GM23248 (cell line): ENCODE measurements at regions not wholly inside any gene's neighbourhood (a gene's known extent, or its start where the extent isn't known, plus 50 kb on each side); places are given as distances from the start of the nearest gene placed in this dataset.

Experiments
- DNase-seq: peaks from one replicate; pipeline ENCODE4 v3.0.0-alpha.2; 2015
- H2AFZ ChIP-seq: fragments of 200-600 bp; sonication (generic); 2 replicates; pipeline ENCODE4 v1.6.1; 2016; ENCODE audit warnings: antibody characterized with exemption
- H3F3A ChIP-seq: fragments of 200-600 bp; sonication (generic); 2 replicates; pipeline ENCODE4 v1.6.1; 2016; ENCODE audit warnings: mild to moderate bottlenecking, antibody characterized with exemption, mixed run types; ENCODE audit not compliant: insufficient read depth
- H3K27ac ChIP-seq: fragments of 200-600 bp; sonication (generic); 2 replicates; pipeline ENCODE4 v1.5.1; 2016; ENCODE audit warnings: mild to moderate bottlenecking
- H3K27me3 ChIP-seq: fragments of 200-600 bp; sonication (generic); replicated peaks from 2 replicates; pipeline ENCODE4 v1.6.1; 2016; ENCODE audit warnings: mild to moderate bottlenecking; ENCODE audit not compliant: insufficient read depth
- H3K36me3 ChIP-seq: fragments of 200-600 bp; sonication (generic); 2 replicates; pipeline ENCODE4 v1.6.1; 2016; ENCODE audit warnings: low read depth, mild to moderate bottlenecking
- H3K4me1 ChIP-seq: fragments of 200-600 bp; sonication (generic); 2 replicates; pipeline ENCODE4 v1.6.1; 2016; ENCODE audit warnings: mild to moderate bottlenecking; ENCODE audit not compliant: insufficient read depth
- H3K4me2 ChIP-seq: fragments of 200-600 bp; sonication (generic); one replicate; pipeline ENCODE4 v1.6.1; 2016; ENCODE audit warnings: mild to moderate bottlenecking; ENCODE audit not compliant: unreplicated experiment
- H3K4me3 ChIP-seq: fragments of 200-600 bp; sonication (generic); 2 replicates; pipeline ENCODE4 v1.5.1; 2016; ENCODE audit warnings: mild to moderate bottlenecking
- H3K79me2 ChIP-seq: fragments of 200-600 bp; sonication (generic); 2 replicates; pipeline ENCODE4 v1.6.1; 2016; ENCODE audit warnings: mild to moderate bottlenecking; ENCODE audit not compliant: insufficient read depth
- H3K9ac ChIP-seq: fragments of 200-600 bp; sonication (generic); 2 replicates; pipeline ENCODE4 v1.6.1; 2016; ENCODE audit warnings: mild to moderate bottlenecking
- H3K9me2 ChIP-seq: fragments of 200-600 bp; sonication (generic); 2 replicates; pipeline ENCODE4 v1.6.1; 2016; ENCODE audit warnings: mixed run types, mild to moderate bottlenecking, moderate library complexity; ENCODE audit not compliant: insufficient read depth
- H3K9me3 ChIP-seq: fragments of 200-600 bp; sonication (generic); one replicate; pipeline ENCODE4 v1.6.1; 2017; ENCODE audit warnings: low read depth
- H4K20me1 ChIP-seq: fragments of 200-600 bp; sonication (generic); 2 replicates; pipeline ENCODE4 v1.6.0; 2016; ENCODE audit not compliant: insufficient read depth
- EZH2 ChIP-seq: fragments of 200-600 bp; sonication (generic); IDR thresholded peaks from 2 replicates; pipeline ENCODE4 v1.6.1; 2018; ENCODE audit warnings: antibody characterized with exemption, mild to moderate bottlenecking; ENCODE audit not compliant: insufficient read depth, poor library complexity, severe bottlenecking
- EZH2phosphoT487 ChIP-seq: fragments of 200-600 bp; sonication (generic); IDR thresholded peaks from 2 replicates; pipeline ENCODE4 v1.6.1; 2018; ENCODE audit warnings: antibody characterized with exemption, moderate library complexity, mild to moderate bottlenecking, low read depth; ENCODE audit not compliant: insufficient read depth
- WGBS, 2 experiments: methylation state at CpG; one replicate each; pipeline ENCODE4 v1.1.6; 2015 to 2017; ENCODE audit warnings: low lambda C conversion rate in 2 of 2, low coverage in 1 of 2; ENCODE audit errors: missing lambda C conversion rate in 2 of 2; 5-methylcytosine and 5-hydroxymethylcytosine counted together
- in situ Hi-C: fragments of 300-500 bp; cut with MboI; formaldehyde crosslinking; loops from 2 replicates; pipeline ENCODE4 v1.15.0; 2020

DNA sequence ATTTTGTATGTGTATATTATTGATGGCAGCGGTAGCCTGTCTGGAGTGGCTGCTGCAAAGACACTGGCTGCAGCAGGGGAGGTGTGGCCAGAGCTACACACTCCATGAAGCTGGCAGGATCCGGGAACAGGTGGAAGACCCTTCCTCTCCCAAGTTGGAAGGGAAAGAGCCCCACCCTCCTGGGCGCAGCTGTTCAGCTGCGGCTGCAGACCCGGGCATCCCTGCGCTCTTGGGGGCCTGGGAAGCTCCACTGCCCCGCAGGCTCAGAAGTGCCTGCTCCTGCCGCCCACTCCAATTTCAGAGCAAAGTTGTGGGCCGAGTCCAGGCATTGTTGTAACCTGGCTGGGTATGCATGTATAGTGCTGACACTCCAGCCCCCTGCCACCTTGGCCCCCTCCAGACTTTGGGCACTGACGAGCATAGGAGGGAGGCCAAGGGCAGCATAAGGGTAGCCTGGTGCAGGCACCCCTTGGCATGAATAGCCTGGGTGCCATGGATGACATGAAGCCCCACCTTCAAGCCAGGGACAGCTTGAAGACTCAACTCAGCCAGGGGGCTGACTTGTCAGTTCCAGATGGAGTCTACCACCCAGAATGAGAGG lies 90.7 kb upstream of the TMEM168 start:
- Histone ChIP-seq H3K9me3 (no peaks in the 10 kb centered on the region), H2AFZ (no peak overlapping the region), H3K79me2 (peaks cover 87% of the 10 kb centered on the region), H4K20me1 (no peaks in the 10 kb centered on the region; the same call in 1 of the 2 replicates), H3K9me2 (no peaks in the 10 kb centered on the region), H3K36me3 (peaks cover 13% of the 10 kb centered on the region; the same call in 1 of the 2 replicates), H3F3A (peaks cover 21% of the 10 kb centered on the region), H3K27me3 (no peaks in the 10 kb centered on the region), H3K4me1 (peaks cover 43% of the 10 kb centered on the region), H3K4me2 (no peak overlapping the region), H3K9ac (no peak overlapping the region), H3K27ac (no peak overlapping the region), H3K4me3 (no peak overlapping the region)
- 85 to 93% methylated on average over 6 to 10 of the region's 10 CpGs for WGBS, 2 experiments
- no peak for TF ChIP-seq EZH2
- TF ChIP-seq EZH2phosphoT487, result no peak
- DNase-seq, result no peak
- in situ Hi-C loops, result loop anchor here (25.0 kb wide), 1 partner anchor 344 kb away; no protein-coding TSS in a partner anchor

DNA sequence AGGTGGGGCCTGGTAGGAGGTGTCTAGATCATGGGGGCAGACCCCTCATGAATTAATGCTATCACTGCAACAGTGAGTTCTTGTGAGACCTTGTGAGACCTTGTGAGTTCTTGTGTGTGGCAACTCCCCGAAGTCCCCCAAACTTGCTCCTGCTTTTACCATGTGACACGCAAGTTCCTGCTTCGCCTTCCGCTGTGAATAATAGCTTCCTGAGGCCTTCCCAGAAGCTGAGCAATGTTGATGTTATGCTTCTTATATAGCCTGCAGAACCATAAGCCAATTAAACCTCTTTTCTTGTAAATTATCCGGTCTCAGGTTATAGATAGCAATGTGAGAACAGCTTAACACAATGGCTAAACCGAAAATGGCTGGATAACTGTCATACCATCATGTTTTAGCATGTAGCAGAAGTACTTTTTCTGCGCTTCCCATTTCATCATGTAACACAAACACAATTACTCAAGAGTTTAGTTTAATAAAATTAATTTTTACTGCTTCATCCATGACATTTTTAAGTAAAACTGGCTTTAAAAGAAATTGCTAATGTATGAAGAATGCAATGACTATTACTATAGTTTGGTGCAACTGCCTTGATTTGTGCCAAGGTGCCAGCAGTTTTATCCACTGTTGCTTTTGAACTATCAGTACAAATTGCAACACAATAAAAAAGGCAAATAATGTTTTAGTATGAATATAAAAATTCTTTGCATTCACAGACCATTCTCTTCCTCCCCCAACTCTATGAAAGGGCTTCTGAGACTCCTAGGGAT lies 87.7 kb upstream of the TMEM168 start:
- H4K20me1 ChIP-seq, result peaks cover 10% of the 10 kb centered on the region; the same call in 1 of the 2 replicates

DNA sequence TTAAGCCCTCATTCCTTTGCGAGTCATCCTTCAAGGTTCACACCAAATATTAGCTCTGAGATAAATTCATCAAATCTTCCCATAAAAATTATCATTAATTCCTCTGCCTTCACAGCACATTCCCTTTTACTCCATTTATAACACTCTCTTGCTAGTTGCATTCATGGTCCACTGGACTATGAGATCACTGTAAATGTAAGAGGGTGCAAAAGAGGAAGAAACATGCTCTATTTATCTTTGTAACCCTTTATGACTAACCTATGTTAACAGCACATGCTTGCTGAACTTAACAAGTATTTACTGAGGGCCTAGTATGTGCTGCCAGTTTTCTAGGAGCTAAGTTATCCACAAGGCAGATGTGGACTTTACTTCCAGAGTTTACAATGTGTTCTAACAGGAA lies 86.7 kb upstream of the TMEM168 start:
- peak; percentile 13 for DNase-seq
- TF ChIP-seq EZH2phosphoT487, result no peak
- TF ChIP-seq EZH2, result no peak
- WGBS, 2 experiments, result 98 to 100% methylated on average over 1 of the region's 1 CpG
- H3K4me1 ChIP-seq, result peaks cover 43% of the 10 kb centered on the region
- no peak overlapping the region for H3K4me3 ChIP-seq
- no peaks in the 10 kb centered on the region for H3K9me2 ChIP-seq
- peaks cover 86% of the 10 kb centered on the region for H3K79me2 ChIP-seq
- in situ Hi-C loops, result loop anchor here (25.0 kb wide), 1 partner anchor 340 kb away; no protein-coding TSS in a partner anchor
- no peak overlapping the region for H3K4me2 ChIP-seq
- H3K36me3 ChIP-seq, result 0 out of 2 replicates have a peak, but pooled peaks cover 6% of the 10 kb centered on the region
- H3K27me3 ChIP-seq, result no peaks in the 10 kb centered on the region
- no peak overlapping the region for H2AFZ ChIP-seq
- peak overlapping the region; percentile 3; the same call in 1 of the 2 replicates for H3K27ac ChIP-seq
- peaks cover 10% of the 10 kb centered on the region; the same call in 1 of the 2 replicates for H4K20me1 ChIP-seq
- H3K9me3 ChIP-seq, result no peaks in the 10 kb centered on the region
- peaks cover 21% of the 10 kb centered on the region for H3F3A ChIP-seq
- H3K9ac ChIP-seq, result no peak overlapping the region

More for the DNA sequence above, 87.7 kb upstream of the TMEM168 start:
- Histone ChIP-seq H3K36me3 (0 out of 2 replicates have a peak, but pooled peaks cover 6% of the 10 kb centered on the region), H3K79me2 (peaks cover 86% of the 10 kb centered on the region), H3K27ac (peak overlapping the region; percentile 54), H3K4me3 (no peak overlapping the region; the same call in 1 of the 2 replicates), H3K27me3 (no peaks in the 10 kb centered on the region), H3K9ac (no peak overlapping the region), H3K9me2 (no peaks in the 10 kb centered on the region), H3K9me3 (no peaks in the 10 kb centered on the region), H2AFZ (no peak overlapping the region), H3K4me2 (peak overlapping the region; percentile 36), H3K4me1 (peaks cover 43% of the 10 kb centered on the region), H3F3A (peaks cover 21% of the 10 kb centered on the region)
- no peak for TF ChIP-seq EZH2
- TF ChIP-seq EZH2phosphoT487, result no peak
- WGBS, 2 experiments, result 85 to 86% methylated on average over 7 of the region's 7 CpGs
- DNase-seq, result peak; percentile 67
- in situ Hi-C loops, result loop anchor here (25.0 kb wide), 1 partner anchor 341 kb away; no protein-coding TSS in a partner anchor

DNA sequence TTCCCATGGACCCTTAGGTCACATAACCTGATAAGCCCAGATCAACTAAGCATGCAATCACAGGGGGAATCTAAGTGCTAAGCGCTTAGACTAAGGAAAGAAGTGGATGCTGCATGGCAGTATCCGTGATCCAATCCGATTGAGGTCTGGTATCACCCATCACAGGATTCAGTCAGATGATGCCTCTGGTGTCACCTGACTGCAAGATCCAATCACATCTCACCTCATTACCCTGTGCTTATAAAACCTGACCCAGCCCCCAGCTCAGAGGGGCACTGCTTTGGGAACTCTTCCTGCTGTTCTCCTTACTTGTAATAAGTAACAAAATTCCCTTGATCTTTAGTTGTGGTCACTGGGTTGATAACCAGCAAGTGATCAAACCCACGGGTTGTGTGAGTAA lies 84.7 kb upstream of the TMEM168 start:
- no peaks in the 10 kb centered on the region for H3K9me2 ChIP-seq
- H3F3A ChIP-seq, result peaks cover 21% of the 10 kb centered on the region
- no peak overlapping the region for H2AFZ ChIP-seq
- H3K4me2 ChIP-seq, result no peak overlapping the region
- WGBS, 2 experiments, result 94 to 98% methylated on average over 4 of the region's 4 CpGs
- H3K4me3 ChIP-seq, result no peak overlapping the region
- H3K27me3 ChIP-seq, result no peaks in the 10 kb centered on the region
- H4K20me1 ChIP-seq, result peaks cover 15% of the 10 kb centered on the region; the same call in 1 of the 2 replicates
- TF ChIP-seq EZH2 (no peak), EZH2phosphoT487 (no peak)
- no peak overlapping the region for H3K27ac ChIP-seq
- DNase-seq, result no peak
- no peaks in the 10 kb centered on the region for H3K9me3 ChIP-seq
- peaks cover 36% of the 10 kb centered on the region for H3K4me1 ChIP-seq
- H3K36me3 ChIP-seq, result 0 out of 2 replicates have a peak, but pooled peaks cover 6% of the 10 kb centered on the region
- in situ Hi-C loops, result loop anchor here (25.0 kb wide), 1 partner anchor 338 kb away; no protein-coding TSS in a partner anchor
- H3K79me2 ChIP-seq, result peaks cover 86% of the 10 kb centered on the region
- no peak overlapping the region for H3K9ac ChIP-seq
